ENCODE measurements at regions not wholly inside any gene's neighbourhood (a gene's known extent, or its start where the extent isn't known, plus 50 kb on each side); places are given as distances from the start of the nearest gene placed in this dataset.

GRCh38 chrX:67949270-67949669, 405.4 kb downstream of the AR start:
- no peaks in the 10 kb centered on the region for H3K27me3 ChIP-seq (ENCODE audit: control insufficient read depth, insufficient read depth, low read length)
- FAIRE-seq: no peak
- TF ChIP-seq, protein P1, sequence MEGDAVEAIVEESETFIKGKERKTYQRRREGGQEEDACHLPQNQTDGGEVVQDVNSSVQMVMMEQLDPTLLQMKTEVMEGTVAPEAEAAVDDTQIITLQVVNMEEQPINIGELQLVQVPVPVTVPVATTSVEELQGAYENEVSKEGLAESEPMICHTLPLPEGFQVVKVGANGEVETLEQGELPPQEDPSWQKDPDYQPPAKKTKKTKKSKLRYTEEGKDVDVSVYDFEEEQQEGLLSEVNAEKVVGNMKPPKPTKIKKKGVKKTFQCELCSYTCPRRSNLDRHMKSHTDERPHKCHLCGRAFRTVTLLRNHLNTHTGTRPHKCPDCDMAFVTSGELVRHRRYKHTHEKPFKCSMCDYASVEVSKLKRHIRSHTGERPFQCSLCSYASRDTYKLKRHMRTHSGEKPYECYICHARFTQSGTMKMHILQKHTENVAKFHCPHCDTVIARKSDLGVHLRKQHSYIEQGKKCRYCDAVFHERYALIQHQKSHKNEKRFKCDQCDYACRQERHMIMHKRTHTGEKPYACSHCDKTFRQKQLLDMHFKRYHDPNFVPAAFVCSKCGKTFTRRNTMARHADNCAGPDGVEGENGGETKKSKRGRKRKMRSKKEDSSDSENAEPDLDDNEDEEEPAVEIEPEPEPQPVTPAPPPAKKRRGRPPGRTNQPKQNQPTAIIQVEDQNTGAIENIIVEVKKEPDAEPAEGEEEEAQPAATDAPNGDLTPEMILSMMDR (IDR thresholded peaks at IDR 0.05; ENCODE audit: insufficient read depth, low read length, severe bottlenecking): no peak

GRCh38 chrX:67953658-67954057, 409.8 kb downstream of the AR start:
- TF ChIP-seq, protein P1 (IDR thresholded peaks at IDR 0.05; ENCODE audit: insufficient read depth, low read length, severe bottlenecking): no peak
- H3K27me3 ChIP-seq (ENCODE audit: control insufficient read depth, insufficient read depth, low read length): no peaks in the 10 kb centered on the region
- FAIRE-seq: no peak

More at GRCh38 chrX:67949270-67949669, 405.4 kb downstream of the AR start:
- DNase-seq (ENCODE audit: low read depth): no peak
- Histone ChIP-seq H3K4me3 (ENCODE audit: low read depth, low read length) (no peak overlapping the region), H3K36me3 (ENCODE audit: control insufficient read depth, insufficient read depth, low read length) (no peaks in the 10 kb centered on the region)

GRCh38 chrX:67961516-67961915, 417.7 kb downstream of the AR start:
- TF ChIP-seq, protein P1 (IDR thresholded peaks at IDR 0.05; ENCODE audit: insufficient read depth, low read length, severe bottlenecking): no peak
- DNase-seq (ENCODE audit: low read depth) (no peak), FAIRE-seq (no peak)
- no peak overlapping the region for H3K4me3 ChIP-seq (ENCODE audit: low read depth, low read length)
- no peaks in the 10 kb centered on the region for H3K36me3 ChIP-seq (ENCODE audit: control insufficient read depth, insufficient read depth, low read length)
- H3K27me3 ChIP-seq (ENCODE audit: control insufficient read depth, insufficient read depth, low read length): no peaks in the 10 kb centered on the region

More at GRCh38 chrX:67953658-67954057, 409.8 kb downstream of the AR start:
- H3K36me3 ChIP-seq (ENCODE audit: control insufficient read depth, insufficient read depth, low read length): no peaks in the 10 kb centered on the region
- no peak overlapping the region for H3K4me3 ChIP-seq (ENCODE audit: low read depth, low read length)
- no peak for DNase-seq (ENCODE audit: low read depth)

Measured in bronchial epithelial cell (primary cell).